MM.1S (cell line): ENCODE measurements at regions not wholly inside any gene's neighbourhood (a gene's known extent, or its start where the extent isn't known, plus 50 kb on each side); places are given as distances from the start of the nearest gene placed in this dataset.
"Not testable (repeated sequence)": the region's sequence is repeated elsewhere in the genome, so short reads cannot be mapped to it uniquely, and the experiment has no call there.

Experiments
- CTCF ChIP-seq: fragments of 300-600 bp; sonication (generic); IDR thresholded peaks from 2 replicates; pipeline ENCODE4 v1.5.1; 2016; ENCODE audit warnings: antibody characterized with exemption, low read length, mixed read lengths
- EZH2 ChIP-seq: fragments of 300-600 bp; sonication (generic); optimal IDR thresholded peaks from 2 replicates; pipeline ENCODE3; 2017; ENCODE audit warnings: low read depth, mild to moderate bottlenecking, antibody characterized with exemption, low read length, mixed read lengths
- EZH2phosphoT487 ChIP-seq: fragments of 300-600 bp; sonication (generic); IDR thresholded peaks from 2 replicates; pipeline ENCODE4 v1.6.1; 2018; ENCODE audit warnings: antibody characterized with exemption, low read length

GRCh38 chr13:54132720-54133119, 1104.1 kb downstream of the OLFM4 start:
- TF ChIP-seq CTCF, EZH2, EZH2phosphoT487: not testable (repeated sequence)
